ENCODE measurements at regions not wholly inside any gene's neighbourhood (a gene's known extent, or its start where the extent isn't known, plus 50 kb on each side); places are given as distances from the start of the nearest gene placed in this dataset.

GRCh38 chr4:18556402-18556801 lies 534.8 kb upstream of the LCORL start:
- Histone ChIP-seq H3K9me3 (no peaks in the 10 kb centered on the region), H3K27ac (no peak overlapping the region), H3K4me1 (no peaks in the 10 kb centered on the region), H3K4me3 (no peak overlapping the region), H3K9ac (ENCODE audit: low read depth in 2 of 2, low read length in 2 of 2) (no peak overlapping the region), H3K36me3 (no peaks in the 10 kb centered on the region), H3K27me3 (no peaks in the 10 kb centered on the region)
- DNase-seq, result no peak
- TF ChIP-seq, protein P1, sequence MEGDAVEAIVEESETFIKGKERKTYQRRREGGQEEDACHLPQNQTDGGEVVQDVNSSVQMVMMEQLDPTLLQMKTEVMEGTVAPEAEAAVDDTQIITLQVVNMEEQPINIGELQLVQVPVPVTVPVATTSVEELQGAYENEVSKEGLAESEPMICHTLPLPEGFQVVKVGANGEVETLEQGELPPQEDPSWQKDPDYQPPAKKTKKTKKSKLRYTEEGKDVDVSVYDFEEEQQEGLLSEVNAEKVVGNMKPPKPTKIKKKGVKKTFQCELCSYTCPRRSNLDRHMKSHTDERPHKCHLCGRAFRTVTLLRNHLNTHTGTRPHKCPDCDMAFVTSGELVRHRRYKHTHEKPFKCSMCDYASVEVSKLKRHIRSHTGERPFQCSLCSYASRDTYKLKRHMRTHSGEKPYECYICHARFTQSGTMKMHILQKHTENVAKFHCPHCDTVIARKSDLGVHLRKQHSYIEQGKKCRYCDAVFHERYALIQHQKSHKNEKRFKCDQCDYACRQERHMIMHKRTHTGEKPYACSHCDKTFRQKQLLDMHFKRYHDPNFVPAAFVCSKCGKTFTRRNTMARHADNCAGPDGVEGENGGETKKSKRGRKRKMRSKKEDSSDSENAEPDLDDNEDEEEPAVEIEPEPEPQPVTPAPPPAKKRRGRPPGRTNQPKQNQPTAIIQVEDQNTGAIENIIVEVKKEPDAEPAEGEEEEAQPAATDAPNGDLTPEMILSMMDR (IDR thresholded peaks at IDR 0.05), result no peak
- intact Hi-C loops (cut with DNase I), result no loop called here

DNA sequence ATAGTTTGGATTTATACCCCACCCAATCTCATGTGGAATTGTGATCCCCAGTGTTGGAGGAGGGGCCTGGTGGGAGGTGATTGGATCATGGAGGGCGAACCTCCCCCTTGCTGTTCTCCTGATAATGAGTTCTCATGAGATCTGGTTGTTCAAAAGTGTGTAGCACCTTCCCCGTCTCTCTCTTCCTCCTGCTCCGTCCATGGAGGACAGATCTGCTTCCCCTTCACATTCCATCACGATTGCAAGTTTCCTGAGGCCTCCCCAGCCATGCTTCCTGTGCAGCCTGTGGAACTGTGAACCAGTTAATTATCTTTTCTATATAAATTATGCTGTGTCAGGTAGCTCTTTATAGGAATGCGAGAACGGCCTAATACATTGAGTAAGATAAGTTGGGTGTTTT lies 518.8 kb upstream of the LCORL start:
- Histone ChIP-seq H3K9me3 (no peaks in the 10 kb centered on the region), H3K27ac (no peak overlapping the region), H3K27me3 (no peaks in the 10 kb centered on the region), H3K4me3 (no peak overlapping the region), H3K4me1 (no peaks in the 10 kb centered on the region), H3K9ac (ENCODE audit: low read depth in 2 of 2, low read length in 2 of 2) (no peak overlapping the region), H3K36me3 (no peaks in the 10 kb centered on the region)
- DNase-seq, result no peak
- intact Hi-C loops (cut with DNase I), result no loop called here
- TF ChIP-seq, protein P1 (IDR thresholded peaks at IDR 0.05), result no peak

- H3K36me3 ChIP-seq, result no peaks in the 10 kb centered on the region
- no peak overlapping the region for H3K9ac ChIP-seq (ENCODE audit: low read depth in 2 of 2, low read length in 2 of 2)
- TF ChIP-seq, protein P1 (IDR thresholded peaks at IDR 0.05), result no peak
- DNase-seq, result no peak
- H3K4me3 ChIP-seq, result no peak overlapping the region
- no peaks in the 10 kb centered on the region for H3K4me1 ChIP-seq
- H3K27ac ChIP-seq, result no peak overlapping the region
- no peaks in the 10 kb centered on the region for H3K9me3 ChIP-seq
- intact Hi-C loops (cut with DNase I), result no loop called here
- H3K27me3 ChIP-seq, result no peaks in the 10 kb centered on the region
Observed at GRCh38 chr4:18538121-18538520, 516.6 kb upstream of the LCORL start.

- H3K4me1 ChIP-seq, result no peaks in the 10 kb centered on the region
- intact Hi-C loops (cut with DNase I), result no loop called here
- no peak overlapping the region for H3K9ac ChIP-seq (ENCODE audit: low read depth in 2 of 2, low read length in 2 of 2)
- no peaks in the 10 kb centered on the region for H3K9me3 ChIP-seq
- H3K27ac ChIP-seq, result no peak overlapping the region
- DNase-seq, result no peak
- TF ChIP-seq, protein P1 (IDR thresholded peaks at IDR 0.05), result no peak
- no peaks in the 10 kb centered on the region for H3K36me3 ChIP-seq
- no peaks in the 10 kb centered on the region for H3K27me3 ChIP-seq
- H3K4me3 ChIP-seq, result no peak overlapping the region
Observed at GRCh38 chr4:18536428-18536827, 514.9 kb upstream of the LCORL start.

DNA sequence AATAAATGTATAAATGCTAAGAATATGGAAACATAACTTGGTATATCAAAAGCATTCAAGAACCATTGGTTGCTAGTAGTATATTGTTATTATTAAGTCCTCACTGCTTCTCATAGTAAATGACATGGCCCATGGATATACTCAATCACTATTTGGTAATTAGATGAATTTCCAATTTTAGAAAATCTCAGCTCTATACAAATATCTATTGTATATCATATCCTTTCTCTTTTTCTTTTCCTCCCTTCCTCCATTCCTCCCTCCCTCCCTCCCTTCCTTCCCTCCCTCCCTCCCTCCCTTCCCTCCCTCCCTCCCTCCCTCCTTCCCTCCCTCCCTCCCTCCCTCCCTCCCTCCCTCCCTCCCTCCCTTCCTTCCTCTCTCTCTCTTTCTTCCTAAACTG lies 514.4 kb upstream of the LCORL start:
- Histone ChIP-seq H3K9me3 (no peaks in the 10 kb centered on the region), H3K36me3 (no peaks in the 10 kb centered on the region), H3K4me3 (no peak overlapping the region), H3K4me1 (no peaks in the 10 kb centered on the region), H3K27me3 (no peaks in the 10 kb centered on the region), H3K27ac (no peak overlapping the region), H3K9ac (ENCODE audit: low read depth in 2 of 2, low read length in 2 of 2) (no peak overlapping the region)
- intact Hi-C loops (cut with DNase I), result no loop called here
- TF ChIP-seq, protein P1 (IDR thresholded peaks at IDR 0.05), result no peak
- DNase-seq, result no peak

All from colonic mucosa (tissue), 4 donors.